Gastrocnemius medialis (tissue), 4 donors: ENCODE measurements at regions not wholly inside any gene's neighbourhood (a gene's known extent, or its start where the extent isn't known, plus 50 kb on each side); places are given as distances from the start of the nearest gene placed in this dataset.

ENCODE experiments used
- POLR2A ChIP-seq, 2 donors: fragments of 450-650 bp; IDR thresholded peaks; one replicate each; pipeline ENCODE4 v1.6.1; 2017; ENCODE audit warnings: antibody characterized with exemption in 2 of 2, mild to moderate bottlenecking in 2 of 2, moderate library complexity in 2 of 2
- TF ChIP-seq, protein P1 (sequence below), 5 experiments: fragments of 450-650 bp in 3 of 5; fragments of 200-600 bp in 2 of 5; sonication (generic) in 2 of 5; IDR thresholded peaks in 4 of 5; conservative IDR thresholded peaks in 1 of 5; 1 replicate in 4 of 5; 2 replicates in 1 of 5; pipeline ENCODE4 v1.5.1; 2016 to 2019; ENCODE audit warnings: antibody characterized with exemption in 5 of 5, mild to moderate bottlenecking in 3 of 5, moderate library complexity in 3 of 5

GRCh38 chr2:16142383-16143361, 202.3 kb downstream of the MYCN start:
- TF ChIP-seq, protein P1, sequence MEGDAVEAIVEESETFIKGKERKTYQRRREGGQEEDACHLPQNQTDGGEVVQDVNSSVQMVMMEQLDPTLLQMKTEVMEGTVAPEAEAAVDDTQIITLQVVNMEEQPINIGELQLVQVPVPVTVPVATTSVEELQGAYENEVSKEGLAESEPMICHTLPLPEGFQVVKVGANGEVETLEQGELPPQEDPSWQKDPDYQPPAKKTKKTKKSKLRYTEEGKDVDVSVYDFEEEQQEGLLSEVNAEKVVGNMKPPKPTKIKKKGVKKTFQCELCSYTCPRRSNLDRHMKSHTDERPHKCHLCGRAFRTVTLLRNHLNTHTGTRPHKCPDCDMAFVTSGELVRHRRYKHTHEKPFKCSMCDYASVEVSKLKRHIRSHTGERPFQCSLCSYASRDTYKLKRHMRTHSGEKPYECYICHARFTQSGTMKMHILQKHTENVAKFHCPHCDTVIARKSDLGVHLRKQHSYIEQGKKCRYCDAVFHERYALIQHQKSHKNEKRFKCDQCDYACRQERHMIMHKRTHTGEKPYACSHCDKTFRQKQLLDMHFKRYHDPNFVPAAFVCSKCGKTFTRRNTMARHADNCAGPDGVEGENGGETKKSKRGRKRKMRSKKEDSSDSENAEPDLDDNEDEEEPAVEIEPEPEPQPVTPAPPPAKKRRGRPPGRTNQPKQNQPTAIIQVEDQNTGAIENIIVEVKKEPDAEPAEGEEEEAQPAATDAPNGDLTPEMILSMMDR (IDR thresholded peaks at IDR 0.05 in 4 of 5, conservative IDR thresholded peaks at IDR 0.05 in 1 of 5): no peak
- TF ChIP-seq POLR2A (IDR thresholded peaks at IDR 0.05): no peak
